Glutamatergic neuron (in vitro differentiated cells): ENCODE measurements at regions not wholly inside any gene's neighbourhood (a gene's known extent, or its start where the extent isn't known, plus 50 kb on each side); places are given as distances from the start of the nearest gene placed in this dataset.
"Not testable (repeated sequence)": the region's sequence is repeated elsewhere in the genome, so short reads cannot be mapped to it uniquely, and the experiment has no call there.

ENCODE experiments used
- DNase-seq: peaks from one replicate; pipeline ENCODE4 v3.0.0; 2022
- H3K27ac Mint-ChIP-seq: one replicate; pipeline ENCODE4 v1.8.0; 2020; ENCODE audit warnings: mild to moderate bottlenecking, mixed read lengths, inconsistent platforms; ENCODE audit not compliant: unreplicated experiment
- H3K27me3 Mint-ChIP-seq: one replicate; pipeline ENCODE4 v1.8.0; 2020; ENCODE audit warnings: mild to moderate bottlenecking, moderate library complexity, mixed read lengths, inconsistent platforms; ENCODE audit not compliant: unreplicated experiment
- H3K36me3 Mint-ChIP-seq: one replicate; pipeline ENCODE4 v1.8.0; 2020; ENCODE audit warnings: mild to moderate bottlenecking, mixed read lengths, inconsistent platforms; ENCODE audit not compliant: unreplicated experiment
- H3K4me1 Mint-ChIP-seq: one replicate; pipeline ENCODE4 v1.8.0; 2020; ENCODE audit warnings: mild to moderate bottlenecking, low read depth, mixed read lengths, inconsistent platforms; ENCODE audit not compliant: unreplicated experiment
- H3K4me3 Mint-ChIP-seq: one replicate; pipeline ENCODE4 v1.8.0; 2020; ENCODE audit warnings: mild to moderate bottlenecking, mixed read lengths, inconsistent platforms; ENCODE audit not compliant: unreplicated experiment
- H3K9me3 Mint-ChIP-seq: one replicate; pipeline ENCODE4 v1.8.0; 2020; ENCODE audit warnings: mild to moderate bottlenecking, moderate library complexity, mixed read lengths, inconsistent platforms; ENCODE audit not compliant: unreplicated experiment

DNA sequence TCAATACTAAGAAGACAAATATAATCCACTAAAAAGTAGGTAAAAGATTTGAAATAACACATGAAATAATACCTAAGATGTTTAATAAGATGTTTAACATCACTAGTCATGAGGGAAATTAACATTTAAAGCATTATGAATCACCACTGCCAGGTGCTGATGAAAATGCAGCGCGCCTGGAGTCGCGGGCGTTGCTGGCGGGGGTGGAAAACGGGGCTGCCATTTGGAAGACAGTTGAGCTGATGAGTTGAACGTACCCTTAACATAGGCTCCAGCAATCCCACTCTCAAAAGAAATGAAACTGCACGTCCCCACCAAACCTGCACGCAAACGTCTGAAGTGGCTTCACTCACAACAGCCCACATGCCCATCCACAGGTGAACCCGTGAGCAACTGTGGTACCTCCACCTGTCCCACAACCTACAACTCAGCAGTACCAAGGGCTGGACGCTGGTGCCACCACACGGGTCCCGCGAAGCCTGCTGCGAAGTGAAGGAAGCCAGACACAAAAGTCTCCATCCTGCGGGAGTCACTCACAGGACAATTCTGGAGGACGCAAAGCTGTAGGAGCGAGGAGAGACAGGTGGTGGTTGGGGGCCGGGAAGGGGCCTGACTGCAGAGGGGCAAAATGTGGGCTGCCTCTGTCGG is 189.3 kb downstream of the NPIPB11 start:
- not testable (repeated sequence) for H3K4me1 Mint-ChIP-seq, H3K9me3 Mint-ChIP-seq, H3K27me3 Mint-ChIP-seq

DNA sequence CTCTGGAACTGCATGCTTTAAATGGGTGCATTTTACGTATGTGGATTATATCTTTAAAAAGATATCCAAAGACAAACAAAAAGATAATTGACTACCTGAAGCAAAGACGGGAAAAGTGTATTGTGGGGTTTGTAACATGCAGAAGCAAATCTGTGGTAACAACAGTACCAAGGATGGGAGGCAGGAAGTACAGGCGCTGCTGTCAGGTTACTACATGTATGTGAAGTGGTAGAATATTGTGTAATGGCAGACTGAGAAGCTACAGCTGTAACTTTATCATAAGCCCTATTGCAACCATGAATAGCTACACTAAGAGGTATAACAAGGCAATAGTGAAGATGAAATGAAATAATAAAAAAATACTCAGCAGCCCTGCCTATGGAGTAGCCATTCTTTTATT is 192.7 kb downstream of the NPIPB11 start:
- H3K36me3 Mint-ChIP-seq, H3K9me3 Mint-ChIP-seq, H3K27ac Mint-ChIP-seq, H3K27me3 Mint-ChIP-seq, H3K4me3 Mint-ChIP-seq, DNase-seq, H3K4me1 Mint-ChIP-seq: not testable (repeated sequence)

More for the DNA sequence above, 189.3 kb downstream of the NPIPB11 start:
- H3K4me3 Mint-ChIP-seq, DNase-seq, H3K36me3 Mint-ChIP-seq, H3K27ac Mint-ChIP-seq: not testable (repeated sequence)

DNA sequence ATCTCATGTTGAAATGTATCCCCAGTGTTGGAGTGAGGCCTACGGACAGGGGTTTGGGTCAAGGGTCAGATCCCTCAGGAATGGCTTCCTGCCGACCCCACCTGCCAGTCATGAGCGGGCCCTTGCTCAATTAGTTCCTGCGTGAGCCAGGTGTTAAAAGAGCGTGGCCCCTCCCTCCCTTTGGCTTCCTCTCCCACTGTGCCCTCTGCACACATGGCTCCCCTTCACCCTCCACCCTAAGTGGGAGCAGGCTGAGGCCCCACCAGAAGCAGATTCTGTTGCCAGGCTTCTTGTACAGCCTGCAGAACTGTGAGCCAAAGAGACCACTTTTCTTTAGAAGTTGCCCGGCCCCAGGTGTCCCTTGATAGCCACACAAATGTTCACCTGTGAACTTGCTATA is 193.3 kb downstream of the NPIPB11 start:
- H3K4me3 Mint-ChIP-seq, H3K27me3 Mint-ChIP-seq, H3K36me3 Mint-ChIP-seq, H3K4me1 Mint-ChIP-seq, H3K9me3 Mint-ChIP-seq, H3K27ac Mint-ChIP-seq, DNase-seq: not testable (repeated sequence)

DNA sequence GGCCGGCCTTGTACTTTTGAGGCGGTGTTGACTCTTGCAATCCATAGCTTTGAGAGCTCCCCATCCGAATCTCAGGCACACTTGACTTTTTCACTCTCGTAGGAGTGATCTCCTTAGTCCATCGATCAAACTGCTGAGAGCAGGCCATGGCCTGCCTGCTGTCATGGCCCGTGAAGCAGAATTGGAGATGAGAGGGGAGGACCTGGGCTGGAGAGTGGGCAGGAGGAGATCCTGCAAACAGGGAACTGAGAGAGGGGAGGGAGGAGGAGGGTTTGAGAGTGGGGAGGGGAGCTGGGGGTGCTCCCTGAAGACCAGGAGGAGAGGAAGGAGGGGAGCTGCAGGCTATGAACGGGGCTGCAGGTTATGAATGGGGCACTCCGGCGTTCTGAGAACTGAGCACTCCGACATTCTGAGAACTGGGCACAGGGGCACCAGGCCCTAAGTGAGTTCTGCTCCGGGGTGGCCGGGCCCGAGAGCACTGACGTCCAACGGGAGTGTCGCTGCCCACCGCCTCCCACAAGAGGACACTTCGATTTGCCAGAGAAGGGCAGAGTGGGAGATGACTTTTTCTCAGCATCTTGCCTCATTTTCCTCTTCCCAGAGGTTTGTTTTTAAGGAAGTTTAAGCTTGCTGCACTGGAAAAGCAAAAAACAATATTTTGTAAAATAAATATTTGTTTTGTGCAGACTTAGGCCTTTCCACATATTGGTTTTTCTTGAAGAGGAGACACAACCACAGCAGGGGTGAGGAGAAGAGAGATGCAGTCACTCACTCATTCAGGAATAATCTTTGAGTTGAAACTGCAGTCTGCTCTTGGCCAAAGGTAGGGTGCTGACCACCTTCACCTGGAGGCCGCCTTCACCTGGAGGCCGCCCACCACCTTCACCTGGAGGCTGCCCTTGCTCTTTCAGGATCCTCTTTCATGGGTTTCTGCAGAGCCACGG is 194.2 kb downstream of the NPIPB11 start:
- H3K27ac Mint-ChIP-seq, H3K36me3 Mint-ChIP-seq, H3K4me3 Mint-ChIP-seq, H3K4me1 Mint-ChIP-seq, H3K9me3 Mint-ChIP-seq, DNase-seq, H3K27me3 Mint-ChIP-seq: not testable (repeated sequence)

DNA sequence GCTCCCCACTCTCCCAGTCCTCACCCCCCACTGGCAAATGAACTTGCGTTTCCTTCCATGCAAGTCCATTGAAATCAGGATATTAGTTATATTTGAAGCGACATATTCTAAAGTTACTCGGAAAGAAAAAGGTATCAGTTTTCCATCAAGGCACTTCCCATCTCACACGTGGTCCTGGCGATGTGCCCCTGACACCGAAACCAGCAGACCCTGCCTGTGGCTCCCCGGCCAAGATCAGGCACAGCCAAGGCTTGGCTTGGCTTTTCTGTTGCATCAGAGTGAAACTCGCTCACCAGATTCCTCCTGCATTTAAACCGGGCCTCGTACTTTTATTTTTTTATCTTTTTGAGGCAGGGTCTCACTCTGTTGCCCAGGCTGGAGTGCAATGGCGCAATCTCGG is 195.1 kb downstream of the NPIPB11 start:
- DNase-seq = not testable (repeated sequence)

DNA sequence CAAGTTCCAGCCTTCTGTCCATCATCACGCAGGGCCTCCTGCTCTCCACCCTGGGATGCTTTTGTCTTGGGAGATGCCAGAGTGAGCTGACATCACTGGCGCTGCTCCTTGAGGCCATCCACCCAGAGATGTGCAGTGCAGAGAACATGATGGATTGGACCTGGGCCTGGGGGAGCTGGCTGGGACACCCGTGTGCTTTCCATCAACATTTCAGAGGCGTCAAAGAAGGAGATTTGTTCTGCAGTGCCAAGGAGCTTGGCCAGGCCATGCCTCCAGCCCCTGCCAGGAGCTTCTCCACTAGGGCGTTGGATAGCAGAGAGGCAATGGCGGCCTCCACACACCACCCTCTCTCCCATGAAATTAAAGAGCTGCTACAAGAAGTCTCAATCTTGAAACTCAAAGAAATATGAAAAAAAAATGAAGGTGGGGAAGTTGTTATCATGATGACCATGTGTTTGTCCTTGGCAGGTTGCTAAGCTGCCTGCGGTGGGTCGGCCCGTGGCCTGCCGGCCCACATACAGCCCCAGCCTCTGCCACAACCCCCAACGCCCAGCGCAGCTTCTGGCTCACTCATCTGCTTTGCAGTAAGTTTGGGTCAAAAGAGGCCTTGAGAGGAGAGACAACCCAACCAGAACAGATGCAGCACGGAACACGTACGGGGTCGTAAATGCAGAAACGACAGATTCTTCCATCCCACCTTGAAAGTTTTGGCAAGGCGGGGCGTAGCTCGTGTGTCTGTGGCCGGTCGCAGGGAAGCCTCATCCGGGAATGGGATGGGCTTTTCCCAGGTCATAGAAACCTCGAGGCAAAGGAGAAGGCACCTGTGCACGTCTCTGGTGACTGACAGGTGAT is 196.0 kb downstream of the NPIPB11 start:
- DNase-seq, H3K4me3 Mint-ChIP-seq, H3K27ac Mint-ChIP-seq, H3K36me3 Mint-ChIP-seq, H3K9me3 Mint-ChIP-seq, H3K27me3 Mint-ChIP-seq, H3K4me1 Mint-ChIP-seq: not testable (repeated sequence)

More for the DNA sequence above, 195.1 kb downstream of the NPIPB11 start:
- H3K36me3 Mint-ChIP-seq, H3K4me3 Mint-ChIP-seq, H3K4me1 Mint-ChIP-seq, H3K9me3 Mint-ChIP-seq, H3K27ac Mint-ChIP-seq, H3K27me3 Mint-ChIP-seq: not testable (repeated sequence)

DNA sequence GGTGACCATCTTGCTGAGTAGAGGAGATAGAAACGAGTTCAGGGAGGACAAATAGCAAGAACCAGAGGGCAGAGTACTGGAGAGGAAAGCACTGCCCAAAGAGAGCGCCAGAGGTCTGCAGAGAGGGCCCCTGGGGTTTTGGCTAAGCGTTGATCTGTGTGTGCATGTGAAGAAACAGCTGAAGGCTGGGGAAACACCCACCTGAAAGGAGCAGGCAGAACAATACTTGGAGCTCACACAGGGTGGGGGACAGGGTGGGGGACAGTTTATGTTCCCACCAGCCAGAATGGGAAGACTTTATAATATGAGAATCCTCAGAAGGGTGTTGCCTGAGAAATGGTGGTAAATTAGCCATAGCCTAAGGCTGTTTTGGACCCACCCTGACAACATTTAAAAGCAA is 200.4 kb downstream of the NPIPB11 start:
- not testable (repeated sequence) for H3K4me3 Mint-ChIP-seq, H3K27me3 Mint-ChIP-seq, DNase-seq, H3K36me3 Mint-ChIP-seq, H3K9me3 Mint-ChIP-seq, H3K4me1 Mint-ChIP-seq, H3K27ac Mint-ChIP-seq

DNA sequence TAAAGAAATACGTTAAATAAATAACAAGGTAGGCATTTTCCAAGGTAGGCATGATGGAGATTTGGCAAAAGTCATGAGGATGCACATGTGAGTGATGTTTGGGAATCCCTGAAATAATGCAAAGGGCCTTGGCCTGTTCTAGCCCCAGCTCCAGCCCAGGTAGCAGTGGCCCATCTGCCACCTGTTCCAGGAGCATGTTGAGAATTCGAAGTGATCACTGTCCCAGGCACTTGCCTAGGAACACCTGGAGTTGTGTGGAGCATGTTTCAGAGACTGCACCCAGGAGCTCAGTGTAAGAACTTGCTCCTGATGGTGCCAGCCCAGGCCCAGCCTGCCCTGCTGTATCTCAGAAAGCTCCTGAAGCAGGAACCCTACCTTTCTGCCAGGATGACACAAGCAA is 201.4 kb downstream of the NPIPB11 start:
- not testable (repeated sequence) for H3K27ac Mint-ChIP-seq, H3K9me3 Mint-ChIP-seq, DNase-seq, H3K4me1 Mint-ChIP-seq, H3K4me3 Mint-ChIP-seq, H3K36me3 Mint-ChIP-seq, H3K27me3 Mint-ChIP-seq
